B cell (primary cell): ENCODE measurements at regions not wholly inside any gene's neighbourhood (a gene's known extent, or its start where the extent isn't known, plus 50 kb on each side); places are given as distances from the start of the nearest gene placed in this dataset.

Experiments
- ATAC-seq: fragments of 200-7000 bp; cut with Tn5 transposase; one replicate; pipeline ENCODE4 v1.10.0; 2021; ENCODE audit warnings: low read depth, mild to moderate bottlenecking, moderate number of reproducible peaks, moderate library complexity
- CTCF ChIA-PET: fragments of 350-600 bp; sonication (Branson Sonifier 250); formaldehyde crosslinking; loops from one replicate; lab custom pipeline; 2021; ENCODE audit warnings: antibody characterized with exemption, inconsistent platforms; lab: Charles Lee
- POLR2A ChIA-PET: fragments of 350-600 bp; sonication (Branson Sonifier 250); formaldehyde crosslinking; loops from one replicate; lab custom pipeline; 2021; ENCODE audit warnings: antibody characterized with exemption; lab: Charles Lee
- DNase-seq: peaks from one replicate; pipeline ENCODE4 v3.0.0; 2013
- H2AFZ ChIP-seq: 2 replicates; pipeline ENCODE4 v1.6.1; 2012; ENCODE audit warnings: mild to moderate bottlenecking, low read depth, low read length; ENCODE audit not compliant: insufficient read depth, poor library complexity, severe bottlenecking
- H3K27ac ChIP-seq, 2 donors: 1 replicate in 1 of 2; 2 replicates in 1 of 2; pipeline ENCODE4 v1.5.1; 2012 to 2013; ENCODE audit warnings: low read length in 2 of 2, mild to moderate bottlenecking in 2 of 2, moderate library complexity in 1 of 2
- H3K27me3 ChIP-seq, 4 experiments: fragments of 200-600 bp in 1 of 4; sonication (generic) in 1 of 4; replicated peaks in 1 of 4; 1 replicate in 2 of 4; 2 replicates in 2 of 4; pipeline versions ENCODE4 v1.6.1 to v1.7.0; 2013 to 2016; ENCODE audit warnings: low read length in 3 of 4, mild to moderate bottlenecking in 2 of 4, mixed read lengths in 1 of 4, moderate library complexity in 1 of 4; ENCODE audit not compliant: insufficient read depth in 4 of 4, control insufficient read depth in 3 of 4; ENCODE audit errors: control extremely low read depth in 1 of 4
- H3K36me3 ChIP-seq, 2 experiments: replicated peaks in 1 of 2; 1 replicate in 1 of 2; 2 replicates in 1 of 2; pipeline versions ENCODE4 v1.6.1 to v1.7.1; 2013; ENCODE audit warnings: low read length in 1 of 2; ENCODE audit not compliant: insufficient read depth in 2 of 2, control insufficient read depth in 1 of 2; ENCODE audit errors: control extremely low read depth in 1 of 2, extremely low read depth in 1 of 2
- H3K4me1 ChIP-seq, 2 donors: fragments of 200-600 bp in 1 of 2; sonication (generic) in 1 of 2; 1 replicate in 1 of 2; 2 replicates in 1 of 2; pipeline versions ENCODE4 v1.5.1 to v1.6.1; 2013 to 2017; ENCODE audit warnings: low read length in 2 of 2; ENCODE audit not compliant: control insufficient read depth in 2 of 2, insufficient read depth in 2 of 2
- H3K4me2 ChIP-seq: replicated peaks from 2 replicates; pipeline ENCODE3; 2012; ENCODE audit warnings: mild to moderate bottlenecking, low read depth, low read length; ENCODE audit not compliant: poor library complexity, severe bottlenecking
- H3K4me3 ChIP-seq, 5 experiments: fragments of 200-600 bp in 1 of 5; sonication (generic) in 1 of 5; 1 replicate in 3 of 5; 2 replicates in 2 of 5; pipeline versions ENCODE4 v1.5.1 to v1.7.0; 2011 to 2016; ENCODE audit warnings: low read length in 4 of 5, mild to moderate bottlenecking in 4 of 5, low read depth in 2 of 5, control low read depth in 1 of 5, moderate library complexity in 1 of 5; ENCODE audit not compliant: insufficient read depth in 1 of 5; ENCODE audit errors: control extremely low read depth in 1 of 5, extremely low read depth in 1 of 5
- H3K79me2 ChIP-seq: fragments of 200-600 bp; sonication (generic); one replicate; pipeline ENCODE4 v1.6.0; 2016; ENCODE audit warnings: low read length; ENCODE audit not compliant: control insufficient read depth, insufficient read depth
- H3K9ac ChIP-seq: fragments of 200-600 bp; sonication (generic); 2 replicates; pipeline ENCODE4 v1.6.1; 2017; ENCODE audit warnings: mild to moderate bottlenecking, low read length, moderate library complexity
- H3K9me3 ChIP-seq, 3 donors: one replicate each; pipeline versions ENCODE4 v1.6.1 to v1.7.1; 2013; ENCODE audit warnings: low read length in 2 of 3; ENCODE audit not compliant: control insufficient read depth in 2 of 3, insufficient read depth in 1 of 3; ENCODE audit errors: control extremely low read depth in 1 of 3
- H4K20me1 ChIP-seq: 2 replicates; pipeline ENCODE4 v1.6.0; 2012; ENCODE audit warnings: mild to moderate bottlenecking, low read length; ENCODE audit not compliant: insufficient read depth, control insufficient read depth, poor library complexity, severe bottlenecking
- H3K27ac Mint-ChIP-seq: one replicate; pipeline ENCODE4 v1.8.0; 2021; ENCODE audit warnings: mixed read lengths
- H3K27me3 Mint-ChIP-seq: one replicate; pipeline ENCODE4 v1.8.0; 2021; ENCODE audit warnings: mixed read lengths
- H3K4me1 Mint-ChIP-seq: one replicate; pipeline ENCODE4 v1.8.0; 2021; ENCODE audit warnings: mixed read lengths
- H3K4me3 Mint-ChIP-seq: one replicate; pipeline ENCODE4 v1.8.0; 2021; ENCODE audit warnings: mixed read lengths
- H3K9me3 Mint-ChIP-seq: one replicate; pipeline ENCODE4 v1.8.0; 2022; ENCODE audit warnings: mixed read lengths; ENCODE audit not compliant: insufficient read depth
- CTCF ChIP-seq: fragments of 200-600 bp; IDR thresholded peaks from one replicate; pipeline ENCODE4 v1.8.0; 2022; ENCODE audit warnings: antibody characterized with exemption, mild to moderate bottlenecking
- EZH2 ChIP-seq: IDR thresholded peaks from 2 replicates; pipeline ENCODE4 v1.6.1; 2012; ENCODE audit warnings: borderline replicate concordance, low read depth, mild to moderate bottlenecking, moderate library complexity, low read length; ENCODE audit not compliant: insufficient read depth, poor library complexity, severe bottlenecking
- WGBS: methylation state at CpG from one replicate; pipeline ENCODE4 v1.1.5; 2013; ENCODE audit warnings: missing lambda C conversion rate; ENCODE audit not compliant: insufficient coverage; 5-methylcytosine and 5-hydroxymethylcytosine counted together
- intact Hi-C: fragments of 100-400 bp; cut with micrococcal nuclease; formaldehyde crosslinking; loops from one replicate; pipeline ENCODE4 v1.10.0; 2022

- Histone ChIP-seq H4K20me1 (no peaks in the 10 kb centered on the region), H3K79me2 (no peaks in the 10 kb centered on the region), H3K27me3 (peaks cover 0 to 47% (median 22%) of the 10 kb centered on the region in 4 experiments), H3K4me1 (peaks cover 18 to 21% of the 10 kb centered on the region in 2 donors), H3K4me3 (peak overlapping the region in 2 of 5 experiments; percentile 14 to 33), H2AFZ (peak overlapping the region; percentile 28), H3K9me3 (peaks cover 0 to 10% (median 0%) of the 10 kb centered on the region in 3 donors), H3K27ac (no peak overlapping the region), H3K36me3 (no peaks in the 10 kb centered on the region), H3K9ac (peak overlapping the region; percentile 26), H3K4me2 (peak overlapping the region; percentile 68)
- ATAC-seq, result no peak
- H3K9me3 Mint-ChIP-seq, result no peaks in the 10 kb centered on the region
- no peak for TF ChIP-seq EZH2
- no peak for TF ChIP-seq CTCF
- DNase-seq, result peak; percentile 3
- H3K27ac Mint-ChIP-seq, result no peak overlapping the region
- H3K4me3 Mint-ChIP-seq, result peak overlapping the region; percentile 40
- ChIA-PET POLR2A (no interaction called here), CTCF (interaction anchor here (0.6 kb wide), 1 partner anchor 597 kb away, joined by 4 read pairs; no protein-coding TSS in a partner anchor)
- peaks cover 12% of the 10 kb centered on the region for H3K4me1 Mint-ChIP-seq
- peaks cover 27% of the 10 kb centered on the region for H3K27me3 Mint-ChIP-seq
- WGBS, result 2% methylated on average over 90 of the region's 90 CpGs
- intact Hi-C loops, result no loop called here
Observed at GRCh38 chr18:5628512-5629255, 84.9 kb upstream of the EPB41L3 start.
